Hematopoietic multipotent progenitor cell (in vitro differentiated cells): ENCODE measurements at regions not wholly inside any gene's neighbourhood (a gene's known extent, or its start where the extent isn't known, plus 50 kb on each side); places are given as distances from the start of the nearest gene placed in this dataset.

ENCODE experiments used
- DNase-seq, 3 donors: peaks; one replicate each; pipeline ENCODE4 v3.0.0-alpha.2; 2011 to 2015; ENCODE audit warnings: low read depth in 2 of 3, low spot score in 2 of 3

GRCh38 chr3:182244222-182244971 is 532.7 kb downstream of the SOX2 start:
- DNase-seq, result no peak

- DNase-seq, result no peak
Measured at GRCh38 chr3:182245059-182245458, 533.3 kb downstream of the SOX2 start.

- DNase-seq, result peak in 1 of 3 donors; percentile 10
Measured at GRCh38 chr3:182246870-182247269, 535.1 kb downstream of the SOX2 start.

- DNase-seq, result no peak
Measured at GRCh38 chr3:182248349-182248880, 536.7 kb downstream of the SOX2 start.

- no peak for DNase-seq
Measured at GRCh38 chr3:182252802-182253201, 540.5 kb upstream of the ATP11B start.

- DNase-seq, result no peak
Measured at GRCh38 chr3:182255158-182255557, 538.1 kb upstream of the ATP11B start.

GRCh38 chr3:182257361-182257760 is 535.9 kb upstream of the ATP11B start:
- DNase-seq, result no peak

GRCh38 chr3:182258538-182259177 is 534.6 kb upstream of the ATP11B start:
- peak in 2 of 3 donors; percentile 35 to 70 for DNase-seq

- DNase-seq, result no peak
Measured at GRCh38 chr3:182259579-182259978, 533.7 kb upstream of the ATP11B start.

GRCh38 chr3:182261041-182261440 is 532.3 kb upstream of the ATP11B start:
- no peak for DNase-seq

- DNase-seq, result no peak
Measured at GRCh38 chr3:182268711-182269110, 524.6 kb upstream of the ATP11B start.

GRCh38 chr3:182276512-182276911 is 516.8 kb upstream of the ATP11B start:
- no peak for DNase-seq

- no peak for DNase-seq
Measured at GRCh38 chr3:182284793-182285192, 508.5 kb upstream of the ATP11B start.

GRCh38 chr3:182292591-182292990 is 500.7 kb upstream of the ATP11B start:
- no peak for DNase-seq

- no peak for DNase-seq
Measured at GRCh38 chr3:182294256-182294655, 499.0 kb upstream of the ATP11B start.

- no peak for DNase-seq
Measured at GRCh38 chr3:182294696-182295095, 498.6 kb upstream of the ATP11B start.

GRCh38 chr3:182300266-182300665 is 493.0 kb upstream of the ATP11B start:
- DNase-seq, result no peak

GRCh38 chr3:182303169-182303568 is 490.1 kb upstream of the ATP11B start:
- no peak for DNase-seq

GRCh38 chr3:182305881-182306665 is 487.2 kb upstream of the ATP11B start:
- DNase-seq, result no peak

GRCh38 chr3:182308328-182308727 is 485.0 kb upstream of the ATP11B start:
- DNase-seq, result no peak

- DNase-seq, result no peak
Measured at GRCh38 chr3:182309120-182309519, 484.2 kb upstream of the ATP11B start.
